Neuron (in vitro differentiated cells): ENCODE measurements at regions not wholly inside any gene's neighbourhood (a gene's known extent, or its start where the extent isn't known, plus 50 kb on each side); places are given as distances from the start of the nearest gene placed in this dataset.
"Not testable (repeated sequence)": the region's sequence is repeated elsewhere in the genome, so short reads cannot be mapped to it uniquely, and the experiment has no call there.

Experiments used
- H2AFZ ChIP-seq: one replicate; pipeline ENCODE4 v1.6.1; 2013; ENCODE audit warnings: low read depth, mild to moderate bottlenecking, inconsistent platforms, low read length, moderate library complexity
- H3K27me3 ChIP-seq: one replicate; pipeline ENCODE4 v1.6.1; 2013; ENCODE audit warnings: low read length; ENCODE audit not compliant: insufficient read depth
- H3K36me3 ChIP-seq: one replicate; pipeline ENCODE4 v1.6.1; 2013; ENCODE audit warnings: low read length; ENCODE audit not compliant: insufficient read depth
- H3K4me1 ChIP-seq: one replicate; pipeline ENCODE4 v1.6.1; 2013; ENCODE audit warnings: low read length; ENCODE audit not compliant: insufficient read depth
- H3K4me3 ChIP-seq: 2 replicates; pipeline ENCODE4 v1.5.1; 2013; ENCODE audit warnings: mild to moderate bottlenecking, low read length, moderate library complexity
- H3K9me3 ChIP-seq: one replicate; pipeline ENCODE4 v1.6.1; 2013; ENCODE audit warnings: low read length

DNA sequence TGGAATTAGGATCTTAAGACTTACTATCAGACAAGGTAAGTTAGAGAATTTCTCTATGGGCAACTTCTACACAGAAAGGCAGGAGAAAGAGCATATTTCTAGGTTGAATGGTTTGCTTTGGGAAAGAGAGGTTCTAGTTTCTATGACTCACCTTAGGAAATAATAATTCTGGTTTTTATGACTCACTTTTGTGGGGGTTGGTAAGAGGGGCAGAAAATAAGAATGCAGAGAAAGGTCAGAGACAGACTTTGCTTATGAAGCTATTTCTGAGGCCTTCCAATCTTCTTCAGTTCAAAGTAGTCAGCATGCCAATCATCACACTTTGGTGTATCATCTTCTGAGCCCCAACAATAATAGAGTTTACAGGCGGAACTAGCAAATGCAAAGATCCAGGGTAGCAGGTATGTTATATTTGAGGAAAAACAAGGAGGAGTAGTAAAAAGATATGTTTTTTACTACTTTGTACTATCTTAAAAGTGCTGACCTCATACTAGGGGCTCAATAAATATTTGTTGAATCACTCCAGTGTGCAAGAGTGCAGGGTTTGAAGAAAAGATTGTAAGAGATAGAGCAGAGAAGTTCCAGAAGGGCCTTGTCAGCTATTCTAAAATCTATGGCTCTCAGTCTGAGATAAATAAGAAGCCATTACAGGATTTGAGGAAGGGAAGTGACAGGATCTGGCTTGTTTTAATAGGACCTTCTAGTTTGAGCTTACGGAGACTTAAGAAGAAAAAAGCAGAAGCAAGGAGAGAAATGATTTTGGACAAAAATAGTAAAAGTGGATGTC is 56.7 kb upstream of the LRFN5 start:
- no peak overlapping the region for H3K4me3 ChIP-seq
- no peaks in the 10 kb centered on the region for H3K9me3 ChIP-seq
- H3K27me3 ChIP-seq, result no peaks in the 10 kb centered on the region
- H3K4me1 ChIP-seq, result no peaks in the 10 kb centered on the region
- no peak overlapping the region for H2AFZ ChIP-seq
- H3K36me3 ChIP-seq, result no peaks in the 10 kb centered on the region

DNA sequence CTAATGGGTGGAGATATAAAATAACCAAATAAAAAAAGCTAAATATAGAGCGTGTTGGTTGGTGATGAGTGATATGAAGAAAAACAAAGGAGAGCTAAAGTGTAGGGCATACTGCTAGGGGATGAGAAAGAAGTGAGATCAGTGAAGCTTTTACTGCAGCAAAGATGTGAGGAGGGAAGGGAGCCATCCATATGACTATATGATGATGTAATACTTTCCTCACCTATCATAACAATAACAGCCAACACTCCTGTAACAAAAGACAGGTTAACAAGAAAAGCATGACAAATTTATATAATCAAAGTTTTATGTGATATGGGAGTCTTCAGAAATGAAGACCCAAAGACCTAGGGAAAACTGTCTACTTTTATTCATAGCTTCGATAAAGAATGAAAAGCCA is 57.4 kb upstream of the LRFN5 start:
- H3K4me3 ChIP-seq, result no peak overlapping the region
- no peaks in the 10 kb centered on the region for H3K9me3 ChIP-seq
- no peak overlapping the region for H2AFZ ChIP-seq
- no peaks in the 10 kb centered on the region for H3K27me3 ChIP-seq
- H3K4me1 ChIP-seq, result no peaks in the 10 kb centered on the region
- H3K36me3 ChIP-seq, result no peaks in the 10 kb centered on the region

DNA sequence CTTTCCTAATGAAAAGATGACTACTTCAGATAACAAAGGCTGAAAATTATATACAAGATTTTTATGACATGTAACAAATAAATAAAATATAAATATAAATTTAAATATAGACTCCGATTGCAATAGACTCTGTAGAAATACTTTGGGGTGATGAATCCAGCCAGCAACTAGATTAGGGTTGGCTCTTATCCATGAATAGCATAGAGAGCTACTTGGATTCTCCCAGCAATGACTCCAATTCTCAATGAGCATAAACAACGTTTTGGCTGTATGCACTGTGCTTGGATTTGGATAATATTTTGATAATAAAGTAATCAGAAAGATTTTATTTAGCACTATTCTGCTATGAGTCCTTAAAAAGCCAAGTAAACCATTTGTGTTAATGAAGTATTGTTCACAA is 58.0 kb upstream of the LRFN5 start:
- Histone ChIP-seq H2AFZ (no peak overlapping the region), H3K4me1 (no peaks in the 10 kb centered on the region), H3K9me3 (no peaks in the 10 kb centered on the region), H3K4me3 (no peak overlapping the region), H3K36me3 (no peaks in the 10 kb centered on the region), H3K27me3 (no peaks in the 10 kb centered on the region)

DNA sequence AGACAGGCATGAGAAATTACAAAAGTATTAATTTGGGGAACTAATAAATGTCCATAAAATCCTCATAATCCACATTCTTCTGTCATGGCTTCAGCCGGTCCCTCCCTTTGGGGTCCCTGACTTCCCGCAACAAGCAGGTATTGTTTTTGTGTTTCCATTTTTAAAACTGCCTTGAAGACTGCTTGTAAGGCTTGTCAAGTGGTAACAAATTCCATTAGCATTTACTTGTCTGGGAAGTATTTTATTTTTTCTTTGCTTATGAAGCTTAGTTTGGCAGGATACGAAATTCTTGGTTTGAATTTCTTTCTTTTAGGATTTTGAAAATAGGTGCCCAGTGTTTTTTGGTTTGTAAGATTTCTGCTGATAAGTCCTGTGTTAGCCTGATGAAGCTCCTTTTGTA is 65.3 kb upstream of the LRFN5 start:
- Histone ChIP-seq H3K4me1 (no peaks in the 10 kb centered on the region), H3K36me3 (no peaks in the 10 kb centered on the region), H3K9me3 (no peaks in the 10 kb centered on the region), H3K4me3 (no peak overlapping the region), H2AFZ (no peak overlapping the region), H3K27me3 (no peaks in the 10 kb centered on the region)

DNA sequence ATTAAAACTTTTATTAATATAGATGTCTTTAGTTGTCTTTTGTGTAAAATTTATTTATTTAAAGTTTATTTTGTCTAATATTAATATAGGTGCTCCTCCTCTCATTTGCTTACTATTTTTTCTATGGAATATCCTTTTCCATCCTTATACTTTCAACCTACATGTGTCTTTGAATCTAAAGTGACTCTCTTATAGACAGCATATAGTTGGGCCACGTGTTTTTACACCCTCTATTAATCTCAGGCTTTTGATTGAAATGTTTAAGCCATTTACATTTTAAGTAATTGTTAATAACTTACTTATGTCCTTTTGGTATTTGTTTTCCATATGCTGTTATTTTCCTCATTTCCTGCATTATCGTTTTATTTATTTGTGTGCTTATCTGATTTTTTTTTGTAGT is 74.4 kb upstream of the LRFN5 start:
- H3K4me1 ChIP-seq, result no peaks in the 10 kb centered on the region
- H3K4me3 ChIP-seq, result no peak overlapping the region
- H3K36me3 ChIP-seq, result no peaks in the 10 kb centered on the region
- H2AFZ ChIP-seq, result no peak overlapping the region
- no peaks in the 10 kb centered on the region for H3K9me3 ChIP-seq
- no peaks in the 10 kb centered on the region for H3K27me3 ChIP-seq

DNA sequence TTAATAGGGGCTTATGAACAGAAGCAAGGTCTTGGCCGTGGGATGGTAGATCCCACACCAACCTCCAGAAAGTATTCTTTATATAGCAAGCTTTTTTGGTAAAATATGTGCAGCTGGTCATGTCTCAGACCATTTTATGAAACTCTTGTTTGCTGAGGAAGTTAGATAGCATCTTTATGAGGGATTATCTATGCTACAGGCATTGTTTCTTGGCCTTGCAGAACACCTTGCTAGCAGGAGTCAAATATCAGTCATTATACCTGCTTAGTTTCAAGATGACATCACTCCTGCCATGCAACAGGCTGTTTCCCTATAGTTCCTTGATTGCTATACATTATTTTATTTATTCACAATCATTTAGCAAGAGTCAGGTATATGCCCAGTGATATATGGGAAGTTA is 84.8 kb upstream of the LRFN5 start:
- no peaks in the 10 kb centered on the region for H3K4me1 ChIP-seq
- no peaks in the 10 kb centered on the region for H3K27me3 ChIP-seq
- no peaks in the 10 kb centered on the region for H3K9me3 ChIP-seq
- H2AFZ ChIP-seq, result no peak overlapping the region
- H3K36me3 ChIP-seq, result no peaks in the 10 kb centered on the region
- H3K4me3 ChIP-seq, result no peak overlapping the region

DNA sequence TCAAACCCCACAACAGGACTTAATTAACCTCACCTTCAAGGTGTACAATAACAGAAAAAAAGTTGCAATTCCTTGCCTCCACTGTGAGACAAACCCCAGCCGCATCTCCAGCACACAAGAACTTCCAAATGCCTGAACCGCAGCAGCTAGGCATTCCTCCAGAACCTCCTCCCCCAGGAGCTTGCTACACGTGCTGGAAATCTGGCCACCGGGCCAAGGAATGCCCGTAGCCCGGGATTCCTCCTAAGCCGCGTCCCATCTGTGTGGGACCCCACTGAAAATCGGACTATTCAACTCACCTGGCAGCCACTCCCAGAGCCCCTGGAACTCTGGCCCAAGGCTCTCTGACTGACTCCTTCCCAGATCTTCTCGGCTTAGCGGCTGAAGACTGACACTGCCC is 88.6 kb upstream of the LRFN5 start:
- H3K36me3 ChIP-seq, H3K4me3 ChIP-seq, H3K4me1 ChIP-seq, H3K27me3 ChIP-seq, H3K9me3 ChIP-seq, H2AFZ ChIP-seq: not testable (repeated sequence)

DNA sequence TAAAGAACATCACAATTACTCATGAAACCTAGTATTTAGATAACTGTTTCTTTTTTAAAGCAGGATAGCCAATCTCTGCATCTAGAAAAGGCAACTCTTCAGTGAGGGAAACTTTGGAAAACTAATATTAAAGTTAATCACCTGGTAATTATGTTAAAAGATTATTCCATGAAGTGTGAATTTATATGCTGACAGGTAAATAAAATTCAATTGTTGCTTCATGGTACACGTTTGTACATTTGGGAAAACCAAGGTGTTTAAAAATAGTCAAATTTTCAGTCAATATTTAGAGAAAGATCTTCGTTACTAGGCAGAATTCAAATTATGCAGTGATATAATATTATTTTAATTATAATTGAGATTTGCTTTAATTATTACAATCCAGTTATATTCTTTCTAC is 100.1 kb upstream of the LRFN5 start:
- no peaks in the 10 kb centered on the region for H3K4me1 ChIP-seq
- H3K36me3 ChIP-seq, result no peaks in the 10 kb centered on the region
- no peaks in the 10 kb centered on the region for H3K27me3 ChIP-seq

DNA sequence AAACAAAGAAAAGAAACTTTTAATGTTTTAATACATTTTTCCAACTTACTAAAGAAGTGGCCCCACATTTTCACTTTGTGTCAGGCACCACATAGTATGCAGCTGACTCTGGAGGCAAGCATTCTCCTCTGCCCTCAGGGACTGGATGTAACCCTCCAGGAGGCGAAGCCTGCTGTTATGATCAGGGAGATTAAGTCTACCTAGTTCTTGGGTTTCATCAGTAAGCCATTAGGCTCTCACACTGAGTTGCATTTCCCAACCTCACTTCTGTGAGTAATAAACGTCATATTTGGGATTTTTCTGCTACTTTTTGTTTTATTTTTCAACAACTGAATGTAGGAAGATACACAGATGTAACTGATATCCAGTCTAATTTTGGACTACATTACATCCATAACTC is 101.2 kb upstream of the LRFN5 start:
- Histone ChIP-seq H3K36me3 (no peaks in the 10 kb centered on the region), H3K4me3 (no peak overlapping the region), H2AFZ (no peak overlapping the region), H3K9me3 (no peaks in the 10 kb centered on the region), H3K4me1 (no peaks in the 10 kb centered on the region), H3K27me3 (no peaks in the 10 kb centered on the region)

More for the DNA sequence above, 100.1 kb upstream of the LRFN5 start:
- H2AFZ ChIP-seq, result no peak overlapping the region
- no peak overlapping the region for H3K4me3 ChIP-seq
- H3K9me3 ChIP-seq, result no peaks in the 10 kb centered on the region

DNA sequence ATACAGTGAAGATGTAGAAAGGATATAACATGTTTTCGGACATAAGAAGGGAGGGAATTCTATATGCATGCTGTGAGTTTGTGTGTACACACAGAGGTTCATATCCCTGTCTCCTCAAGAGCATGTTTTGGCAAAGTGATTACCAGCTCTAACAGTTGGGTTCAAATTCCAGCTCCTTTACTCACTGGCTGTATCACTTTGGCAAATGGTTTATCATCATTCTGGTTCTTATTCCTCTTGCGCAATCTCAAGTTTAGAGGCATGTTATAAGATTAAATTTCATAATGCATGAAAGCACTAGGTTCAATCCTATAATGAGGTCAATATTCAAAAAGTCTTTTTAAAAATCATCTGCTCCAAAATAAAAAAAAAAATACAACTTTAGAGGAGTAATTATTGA is 107.7 kb upstream of the LRFN5 start:
- Histone ChIP-seq H3K4me1 (no peaks in the 10 kb centered on the region), H3K27me3 (no peaks in the 10 kb centered on the region), H3K4me3 (no peak overlapping the region), H3K9me3 (no peaks in the 10 kb centered on the region), H3K36me3 (no peaks in the 10 kb centered on the region), H2AFZ (no peak overlapping the region)

DNA sequence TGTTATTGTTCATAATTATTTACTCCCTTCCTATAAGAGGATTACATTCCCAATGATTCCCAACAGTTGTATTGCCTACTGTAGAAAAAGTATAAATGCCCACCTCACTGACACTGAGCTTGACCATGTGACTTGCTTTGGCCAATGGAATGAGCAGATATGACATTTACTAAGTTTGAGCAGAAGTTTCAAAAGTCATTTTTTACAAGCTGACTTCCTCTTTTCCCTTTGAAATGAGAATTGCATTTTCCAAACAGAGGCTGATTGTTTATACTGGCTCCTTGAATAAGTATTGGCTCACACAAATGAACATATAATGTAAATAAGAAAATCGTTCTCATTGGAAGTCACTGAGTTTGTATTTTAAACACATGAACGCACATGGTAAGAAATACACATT is 116.4 kb upstream of the LRFN5 start:
- Histone ChIP-seq H3K4me3 (no peak overlapping the region), H3K4me1 (no peaks in the 10 kb centered on the region), H3K9me3 (no peaks in the 10 kb centered on the region), H3K27me3 (no peaks in the 10 kb centered on the region), H3K36me3 (no peaks in the 10 kb centered on the region), H2AFZ (no peak overlapping the region)

DNA sequence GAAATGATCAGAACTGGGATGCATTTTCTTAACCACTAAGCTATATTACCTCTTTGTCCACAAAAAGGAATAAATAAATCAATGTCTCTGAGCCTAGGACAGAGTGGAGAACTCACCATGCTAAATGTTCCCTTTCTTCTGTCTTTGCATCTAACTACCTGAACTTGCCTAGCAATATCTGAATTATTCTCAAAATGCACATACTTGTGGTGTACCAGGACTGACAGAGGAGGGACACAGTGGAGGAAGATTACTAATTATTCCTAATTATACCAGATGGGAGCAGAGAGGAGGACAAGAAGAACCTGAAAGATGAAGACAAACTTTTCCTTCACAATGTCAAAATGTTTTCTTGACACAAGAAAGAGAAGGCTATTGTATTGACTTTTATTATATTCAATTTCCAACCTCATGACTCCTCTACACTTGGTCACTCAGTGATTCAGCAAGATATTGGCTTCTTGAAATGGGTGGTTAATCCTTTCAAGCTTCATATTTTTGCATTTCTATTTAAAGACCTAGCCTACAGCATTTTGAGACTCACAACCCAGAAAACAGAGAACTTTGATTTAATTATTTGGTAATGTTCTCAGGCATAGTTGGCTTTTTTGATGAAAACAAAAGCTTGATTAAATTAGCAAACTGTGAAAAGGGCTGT is 117.2 kb upstream of the LRFN5 start:
- Histone ChIP-seq H3K9me3 (no peaks in the 10 kb centered on the region), H3K4me1 (no peaks in the 10 kb centered on the region), H3K27me3 (no peaks in the 10 kb centered on the region), H3K4me3 (no peak overlapping the region), H3K36me3 (no peaks in the 10 kb centered on the region), H2AFZ (no peak overlapping the region)

DNA sequence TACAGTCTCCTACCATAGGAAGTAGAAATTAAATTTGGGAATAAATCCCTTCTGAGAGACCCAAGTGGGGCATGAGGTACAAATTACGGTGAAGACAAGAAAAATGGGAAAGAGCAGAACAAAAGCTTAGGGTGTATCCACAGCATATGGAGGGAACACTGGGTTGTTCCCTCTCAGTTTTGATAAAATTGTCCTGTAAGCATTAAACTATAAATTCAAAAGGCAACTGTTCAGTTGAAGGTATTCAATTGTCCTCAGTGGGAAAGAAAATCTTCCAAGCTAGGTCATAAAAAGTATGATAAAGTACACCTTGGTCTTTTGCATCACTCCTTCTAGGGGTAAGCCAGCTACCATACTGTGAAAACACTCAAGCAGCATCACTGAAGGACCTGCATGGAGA is 118.3 kb upstream of the LRFN5 start:
- Histone ChIP-seq H3K4me1 (no peaks in the 10 kb centered on the region), H3K27me3 (no peaks in the 10 kb centered on the region), H3K36me3 (no peaks in the 10 kb centered on the region), H3K9me3 (no peaks in the 10 kb centered on the region), H3K4me3 (no peak overlapping the region), H2AFZ (no peak overlapping the region)

DNA sequence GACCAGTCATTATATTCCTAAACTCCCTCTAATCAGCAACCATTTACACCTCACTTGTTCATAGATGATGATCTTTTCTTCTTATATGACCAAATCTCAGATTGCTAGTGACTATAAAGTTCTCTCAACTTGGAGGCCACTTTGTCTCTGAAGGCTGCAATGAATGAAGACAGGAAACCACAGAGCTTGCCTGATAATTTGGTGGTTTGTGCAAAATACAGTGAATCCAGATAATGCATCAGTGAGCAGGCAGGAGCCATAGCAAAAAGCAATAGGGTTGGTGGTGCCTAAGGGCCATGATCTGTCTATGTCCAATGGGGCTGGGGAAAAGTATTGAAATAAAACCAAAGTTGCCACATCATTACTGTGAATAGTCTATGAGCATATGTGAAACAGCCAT is 123.8 kb upstream of the LRFN5 start:
- H2AFZ ChIP-seq, result no peak overlapping the region
- H3K27me3 ChIP-seq, result no peaks in the 10 kb centered on the region
- H3K36me3 ChIP-seq, result no peaks in the 10 kb centered on the region
- H3K4me3 ChIP-seq, result no peak overlapping the region
- H3K9me3 ChIP-seq, result no peaks in the 10 kb centered on the region
- H3K4me1 ChIP-seq, result no peaks in the 10 kb centered on the region
